PFSK-1 (cell line): ENCODE measurements at regions not wholly inside any gene's neighbourhood (a gene's known extent, or its start where the extent isn't known, plus 50 kb on each side); places are given as distances from the start of the nearest gene placed in this dataset.

Source experiments
- FOXP2 ChIP-seq: optimal IDR thresholded peaks from 2 replicates; pipeline ENCODE3; 2011; ENCODE audit warnings: borderline replicate concordance, control low read depth, inconsistent platforms; ENCODE audit not compliant: insufficient read depth; ENCODE audit errors: extremely low read length, extremely low read depth
- POLR2AphosphoS5 ChIP-seq: IDR thresholded peaks from 2 replicates; pipeline ENCODE4 v1.6.1; 2012; ENCODE audit warnings: low read depth, mild to moderate bottlenecking, control low read depth, low read length, moderate library complexity
- REST ChIP-seq, 2 experiments: IDR thresholded peaks; 2 replicates each; pipeline versions ENCODE4 v1.6.1 to v1.8.0; 2011 to 2012; ENCODE audit warnings: low read depth in 2 of 2, low read length in 2 of 2, control low read depth in 1 of 2, inconsistent platforms in 1 of 2, mild to moderate bottlenecking in 1 of 2, moderate library complexity in 1 of 2; ENCODE audit not compliant: insufficient read depth in 1 of 2
- SIN3A ChIP-seq: IDR thresholded peaks from 2 replicates; pipeline ENCODE4 v1.6.1; 2012; ENCODE audit warnings: mild to moderate bottlenecking, low read length, moderate library complexity, borderline replicate concordance; ENCODE audit not compliant: insufficient read depth
- TAF1 ChIP-seq: IDR thresholded peaks from 2 replicates; pipeline ENCODE4 v1.6.1; 2012; ENCODE audit warnings: low read length, control low read depth, borderline replicate concordance; ENCODE audit not compliant: insufficient read depth

DNA sequence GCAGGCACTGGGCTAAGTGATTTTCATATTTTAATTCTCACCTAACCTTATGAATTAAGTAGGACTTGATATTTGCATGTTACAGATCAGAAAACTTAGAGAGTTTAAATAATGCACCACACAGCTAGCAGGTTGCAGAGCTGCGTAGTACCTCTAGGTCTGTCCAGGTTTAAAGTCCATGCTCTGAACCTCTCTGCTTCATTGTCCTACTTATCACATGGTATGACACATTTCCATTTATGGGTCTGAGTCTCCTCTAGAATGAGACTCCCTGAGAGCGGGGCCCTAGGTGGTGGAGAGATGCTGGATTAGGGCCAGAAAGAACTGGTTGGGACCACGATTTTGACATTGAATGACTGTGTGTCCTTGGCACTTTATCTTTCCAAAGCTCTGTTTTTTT, 102.5 kb upstream of the USP24 start:
- TF ChIP-seq TAF1, result no peak
- TF ChIP-seq POLR2AphosphoS5, result no peak
- no peak for TF ChIP-seq REST (IDR thresholded peaks at IDR 0.05; ENCODE audit: insufficient read depth in 1 of 2, low read depth in 2 of 2, low read length in 2 of 2)
- TF ChIP-seq SIN3A, result no peak
- TF ChIP-seq FOXP2, result no peak
